A673 (cell line): ENCODE measurements at regions not wholly inside any gene's neighbourhood (a gene's known extent, or its start where the extent isn't known, plus 50 kb on each side); places are given as distances from the start of the nearest gene placed in this dataset.

Experiments
- BruUV-seq: library from RNA; stranded (reverse); fragments of 400-500 nt; replicated peaks from 2 replicates; lab custom pipeline; 2021; lab: Mats Ljungman, UMichigan
- CTCF ChIA-PET: fragments of 300-600 bp; sonication (Branson Sonifier 250); formaldehyde crosslinking; loops from one replicate; lab custom pipeline; 2022; ENCODE audit warnings: antibody characterized with exemption; lab: Charles Lee
- POLR2A ChIA-PET: fragments of 300-600 bp; sonication (Branson Sonifier 250); formaldehyde crosslinking; loops from one replicate; lab custom pipeline; 2022; ENCODE audit warnings: antibody characterized with exemption; ENCODE audit not compliant: low non-redundant PET; lab: Charles Lee
- DNase-seq: peaks from one replicate; pipeline ENCODE4 v3.0.0-alpha.2; 2015; ENCODE audit warnings: low spot score
- H3K27ac ChIP-seq: fragments of 200-600 bp; sonication (generic); 2 replicates; pipeline ENCODE4 v1.5.1; 2016; ENCODE audit warnings: mixed run types, low read depth, mild to moderate bottlenecking, mixed read lengths, antibody characterized with exemption, low read length; ENCODE audit not compliant: poor library complexity, severe bottlenecking
- H3K27me3 ChIP-seq: fragments of 200-600 bp; sonication (generic); replicated peaks from 2 replicates; pipeline ENCODE4 v1.6.1; 2017; ENCODE audit warnings: mixed run types, low read depth, mild to moderate bottlenecking, mixed read lengths, antibody characterized with exemption, low read length; ENCODE audit not compliant: insufficient read depth, poor library complexity
- H3K36me3 ChIP-seq: fragments of 200-600 bp; sonication (generic); 2 replicates; pipeline ENCODE4 v1.6.1; 2016; ENCODE audit warnings: mixed run types, mild to moderate bottlenecking, mixed read lengths, antibody characterized with exemption, low read length; ENCODE audit not compliant: insufficient read depth, poor library complexity, severe bottlenecking
- H3K4me1 ChIP-seq: fragments of 200-600 bp; sonication (generic); 2 replicates; pipeline ENCODE4 v1.6.1; 2017; ENCODE audit warnings: mixed run types, mild to moderate bottlenecking, mixed read lengths, antibody characterized with exemption, low read length; ENCODE audit not compliant: insufficient read depth, poor library complexity, severe bottlenecking
- H3K4me3 ChIP-seq: fragments of 200-600 bp; sonication (generic); 2 replicates; pipeline ENCODE4 v1.5.1; 2016; ENCODE audit warnings: low read depth, mixed run types, mild to moderate bottlenecking, mixed read lengths, low read length; ENCODE audit not compliant: poor library complexity, severe bottlenecking
- H3K9me3 ChIP-seq: fragments of 200-600 bp; sonication (generic); 2 replicates; pipeline ENCODE4 v1.6.1; 2016; ENCODE audit warnings: mixed run types, low read depth, mild to moderate bottlenecking, mixed read lengths, antibody characterized with exemption, low read length; ENCODE audit not compliant: poor library complexity, severe bottlenecking
- EZH2 ChIP-seq: fragments of 200-600 bp; sonication (generic); IDR thresholded peaks from 2 replicates; pipeline ENCODE4 v1.6.1; 2017; ENCODE audit warnings: borderline replicate concordance, low read depth, mild to moderate bottlenecking, mixed read lengths, antibody characterized with exemption, low read length; ENCODE audit not compliant: poor library complexity, severe bottlenecking
- intact Hi-C: fragments of 100-400 bp; cut with micrococcal nuclease; formaldehyde crosslinking; loops from one replicate; pipeline ENCODE4 v1.10.0; 2022; ENCODE audit not compliant: unreplicated experiment
- TF ChIP-seq, protein P1 (sequence below): fragments of 300-800, 200-600 bp; sonication (generic); conservative IDR thresholded peaks from 2 replicates; pipeline ENCODE4 v1.5.1; 2017; ENCODE audit warnings: low read depth, mild to moderate bottlenecking, antibody characterized with exemption, low read length, moderate library complexity, mixed read lengths

GRCh38 chr13:105952233-105952972 is 583.1 kb downstream of the EFNB2 start:
- CTCF ChIA-PET: no interaction called here
- Histone ChIP-seq H3K9me3 (no peaks in the 10 kb centered on the region), H3K4me3 (no peak overlapping the region), H3K27me3 (no peaks in the 10 kb centered on the region), H3K4me1 (no peaks in the 10 kb centered on the region), H3K36me3 (no peaks in the 10 kb centered on the region), H3K27ac (no peak overlapping the region)
- no peak for DNase-seq
- TF ChIP-seq EZH2: no peak
- TF ChIP-seq, protein P1, sequence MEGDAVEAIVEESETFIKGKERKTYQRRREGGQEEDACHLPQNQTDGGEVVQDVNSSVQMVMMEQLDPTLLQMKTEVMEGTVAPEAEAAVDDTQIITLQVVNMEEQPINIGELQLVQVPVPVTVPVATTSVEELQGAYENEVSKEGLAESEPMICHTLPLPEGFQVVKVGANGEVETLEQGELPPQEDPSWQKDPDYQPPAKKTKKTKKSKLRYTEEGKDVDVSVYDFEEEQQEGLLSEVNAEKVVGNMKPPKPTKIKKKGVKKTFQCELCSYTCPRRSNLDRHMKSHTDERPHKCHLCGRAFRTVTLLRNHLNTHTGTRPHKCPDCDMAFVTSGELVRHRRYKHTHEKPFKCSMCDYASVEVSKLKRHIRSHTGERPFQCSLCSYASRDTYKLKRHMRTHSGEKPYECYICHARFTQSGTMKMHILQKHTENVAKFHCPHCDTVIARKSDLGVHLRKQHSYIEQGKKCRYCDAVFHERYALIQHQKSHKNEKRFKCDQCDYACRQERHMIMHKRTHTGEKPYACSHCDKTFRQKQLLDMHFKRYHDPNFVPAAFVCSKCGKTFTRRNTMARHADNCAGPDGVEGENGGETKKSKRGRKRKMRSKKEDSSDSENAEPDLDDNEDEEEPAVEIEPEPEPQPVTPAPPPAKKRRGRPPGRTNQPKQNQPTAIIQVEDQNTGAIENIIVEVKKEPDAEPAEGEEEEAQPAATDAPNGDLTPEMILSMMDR: no peak
- intact Hi-C loops: no loop called here
- no TSS peak for BruUV-seq
- POLR2A ChIA-PET: no interaction called here

GRCh38 chr13:105948143-105948542 is 587.3 kb downstream of the EFNB2 start:
- TF ChIP-seq, protein P1: no peak
- TF ChIP-seq EZH2: no peak
- no peaks in the 10 kb centered on the region for H3K27me3 ChIP-seq
- ChIA-PET CTCF (no interaction called here), POLR2A (no interaction called here)
- no peak overlapping the region for H3K27ac ChIP-seq
- intact Hi-C loops: no loop called here
- H3K4me1 ChIP-seq: no peaks in the 10 kb centered on the region
- no TSS peak for BruUV-seq
- no peaks in the 10 kb centered on the region for H3K36me3 ChIP-seq
- DNase-seq: no peak
- no peaks in the 10 kb centered on the region for H3K9me3 ChIP-seq
- no peak overlapping the region for H3K4me3 ChIP-seq

DNA sequence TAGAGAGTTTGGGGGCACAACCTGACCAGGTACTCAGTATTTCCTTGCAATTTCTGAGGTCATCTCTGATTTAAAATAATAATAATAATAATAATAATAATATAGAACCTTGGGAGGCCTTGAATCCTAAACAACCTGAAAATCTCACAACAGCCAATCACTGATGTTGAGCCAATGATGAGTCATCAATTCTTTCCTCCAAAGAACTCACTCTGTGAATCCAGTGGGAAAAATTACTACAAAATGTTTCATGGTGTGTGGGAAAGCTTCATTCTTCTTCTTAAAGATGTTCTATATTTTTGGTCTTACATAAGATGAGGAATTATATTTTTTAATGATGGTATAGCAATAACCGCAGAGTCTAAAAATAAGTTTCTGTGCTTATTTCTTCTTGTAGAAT is 594.6 kb downstream of the EFNB2 start:
- POLR2A ChIA-PET: no interaction called here
- CTCF ChIA-PET: no interaction called here

More for the DNA sequence above, 594.6 kb downstream of the EFNB2 start:
- no peaks in the 10 kb centered on the region for H3K27me3 ChIP-seq
- TF ChIP-seq, protein P1: no peak
- no peaks in the 10 kb centered on the region for H3K36me3 ChIP-seq
- H3K27ac ChIP-seq: no peak overlapping the region
- no peaks in the 10 kb centered on the region for H3K9me3 ChIP-seq
- H3K4me3 ChIP-seq: no peak overlapping the region
- no peaks in the 10 kb centered on the region for H3K4me1 ChIP-seq
- no TSS peak for BruUV-seq
- intact Hi-C loops: no loop called here
- DNase-seq: no peak
